H1 (cell line): ENCODE measurements at regions not wholly inside any gene's neighbourhood (a gene's known extent, or its start where the extent isn't known, plus 50 kb on each side); places are given as distances from the start of the nearest gene placed in this dataset.

Source experiments
- EP300 ChIP-seq, 2 experiments: IDR thresholded peaks; 1 replicate in 1 of 2; 2 replicates in 1 of 2; pipeline ENCODE4 v1.6.1; 2011 to 2012; ENCODE audit warnings: low read depth in 2 of 2, low read length in 2 of 2, mild to moderate bottlenecking in 2 of 2, borderline replicate concordance in 1 of 2, inconsistent platforms in 1 of 2, moderate library complexity in 1 of 2
- GABPA ChIP-seq: IDR thresholded peaks from 2 replicates; pipeline ENCODE4 v1.6.1; 2011; ENCODE audit warnings: mild to moderate bottlenecking, low read length, moderate library complexity, borderline replicate concordance; ENCODE audit not compliant: insufficient read depth
- KDM4A ChIP-seq: IDR thresholded peaks from one replicate; pipeline ENCODE4 v1.7.1; 2012; ENCODE audit warnings: low read depth, mild to moderate bottlenecking, moderate library complexity, low read length, inconsistent platforms; ENCODE audit not compliant: severe bottlenecking
- NANOG ChIP-seq: IDR thresholded peaks from 2 replicates; pipeline ENCODE4 v1.6.1; 2011; ENCODE audit warnings: low read length, low read depth, mild to moderate bottlenecking, inconsistent platforms; ENCODE audit not compliant: insufficient read depth, poor library complexity, severe bottlenecking
- POU5F1 ChIP-seq: IDR thresholded peaks from 2 replicates; pipeline ENCODE4 v1.6.1; 2011; ENCODE audit warnings: low read depth, mild to moderate bottlenecking, low read length, moderate library complexity
- RBBP5 ChIP-seq: IDR thresholded peaks from 2 replicates; pipeline ENCODE4 v1.7.1; 2012; ENCODE audit warnings: low read depth, mild to moderate bottlenecking, inconsistent platforms, low read length, moderate library complexity, borderline replicate concordance
- SIN3A ChIP-seq, 2 experiments: IDR thresholded peaks in 1 of 2; conservative IDR thresholded peaks in 1 of 2; 2 replicates each; pipeline ENCODE4 v1.6.1; 2011 to 2012; ENCODE audit warnings: low read length in 2 of 2, improper control_type of control experiment in 1 of 2, low read depth in 1 of 2, mild to moderate bottlenecking in 1 of 2

GRCh38 chr5:144778561-144778960 lies 607.9 kb downstream of the KCTD16 start (continued):
- TF ChIP-seq EP300 (IDR thresholded peaks at IDR 0.05; ENCODE audit: borderline replicate concordance in 1 of 2, low read depth in 2 of 2, low read length in 2 of 2) (no peak), GABPA (no peak), POU5F1 (no peak), RBBP5 (no peak), KDM4A (no peak), NANOG (no peak), SIN3A (conservative IDR thresholded peaks at IDR 0.05 in 1 of 2, IDR thresholded peaks at IDR 0.05 in 1 of 2; ENCODE audit: low read depth in 1 of 2, low read length in 2 of 2) (no peak)
- TF ChIP-seq, all 59 proteins: peak for 0
